Endothelial cell of umbilical vein (primary cell): ENCODE measurements at regions not wholly inside any gene's neighbourhood (a gene's known extent, or its start where the extent isn't known, plus 50 kb on each side); places are given as distances from the start of the nearest gene placed in this dataset.

Source experiments
- BruUV-seq: library from RNA; stranded (reverse); fragments of 400-500 nt; replicated peaks from 2 replicates; lab custom pipeline; 2021; lab: Mats Ljungman, UMichigan
- CTCF ChIA-PET: fragments of 300-600, 350-600 bp; sonication (Branson Sonifier 250); formaldehyde crosslinking; loops from one replicate; lab custom pipeline; 2021; ENCODE audit warnings: antibody characterized with exemption, inconsistent platforms; lab: Charles Lee
- POLR2A ChIA-PET: fragments of 300-600, 350-600 bp; sonication (Branson Sonifier 250); formaldehyde crosslinking; loops from one replicate; lab custom pipeline; 2021; ENCODE audit warnings: antibody characterized with exemption, inconsistent platforms; lab: Charles Lee
- DNase-seq: peaks from one replicate; pipeline ENCODE4 v3.0.0-alpha.2; 2011; ENCODE audit warnings: low read depth, low spot score
- FAIRE-seq: peaks from 2 replicates; lab custom pipeline; 2011; peaks lifted over from hg19 to GRCh38; lab: Jason Lieb, UNC
- H2AFZ ChIP-seq: 2 replicates; pipeline ENCODE4 v1.6.0; 2012; ENCODE audit warnings: low read depth, low read length, control low read depth, inconsistent platforms
- H3K27ac ChIP-seq: 2 replicates; pipeline ENCODE4 v1.5.1; 2011; ENCODE audit warnings: low read depth, mild to moderate bottlenecking, control low read depth, low read length, moderate library complexity; ENCODE audit not compliant: insufficient read depth
- H3K27me3 ChIP-seq, 2 experiments: 2 replicates each; pipeline versions ENCODE4 v1.6.0 to v1.6.1; 2011; ENCODE audit warnings: low read length in 2 of 2, mixed read lengths in 1 of 2; ENCODE audit not compliant: control insufficient read depth in 2 of 2, insufficient read depth in 2 of 2
- H3K36me3 ChIP-seq, 2 experiments: 2 replicates in 1 of 2; 3 replicates in 1 of 2; pipeline ENCODE4 v1.5.1; 2011; ENCODE audit warnings: low read length in 2 of 2, mild to moderate bottlenecking in 1 of 2, moderate library complexity in 1 of 2; ENCODE audit not compliant: control insufficient read depth in 2 of 2, insufficient read depth in 2 of 2; ENCODE audit errors: extremely low read depth in 1 of 2
- H3K4me1 ChIP-seq: 3 replicates; pipeline ENCODE4 v1.5.1; 2011; ENCODE audit warnings: mild to moderate bottlenecking, low read length; ENCODE audit not compliant: control insufficient read depth, insufficient read depth; ENCODE audit errors: extremely low read depth
- H3K4me2 ChIP-seq: 2 replicates; pipeline ENCODE4 v1.6.1; 2011; ENCODE audit warnings: low read length, control low read depth, mixed read lengths; ENCODE audit not compliant: insufficient read depth
- H3K4me3 ChIP-seq, 3 experiments: fragments of 200-600 bp in 1 of 3; sonication (generic), shearing (Covaris generic) in 1 of 3; replicated peaks in 1 of 3; 2 replicates each; pipeline ENCODE4 v1.5.1; 2011 to 2016; ENCODE audit warnings: control low read depth in 3 of 3, low read length in 3 of 3, mild to moderate bottlenecking in 2 of 3, inconsistent platforms in 1 of 3, low read depth in 1 of 3, moderate library complexity in 1 of 3; ENCODE audit not compliant: insufficient read depth in 1 of 3
- H3K79me2 ChIP-seq: 2 replicates; pipeline ENCODE4 v1.6.0; 2012; ENCODE audit warnings: low read length, inconsistent platforms; ENCODE audit not compliant: control insufficient read depth, insufficient read depth
- H3K9ac ChIP-seq: replicated peaks from 2 replicates; pipeline ENCODE3; 2011; ENCODE audit warnings: low read length, control low read depth; ENCODE audit not compliant: insufficient read depth; ENCODE audit errors: extremely low read depth
- H3K9me1 ChIP-seq: replicated peaks from 3 replicates; pipeline ENCODE4 v1.6.0; 2011; ENCODE audit warnings: mild to moderate bottlenecking, low read length; ENCODE audit not compliant: control insufficient read depth, insufficient read depth; ENCODE audit errors: extremely low read depth
- H3K9me3 ChIP-seq: replicated peaks from 2 replicates; pipeline ENCODE4 v1.5.1; 2012; ENCODE audit warnings: low read length, inconsistent platforms; ENCODE audit not compliant: control insufficient read depth, insufficient read depth
- H4K20me1 ChIP-seq: replicated peaks from 2 replicates; pipeline ENCODE3; 2011; ENCODE audit warnings: mild to moderate bottlenecking, low read length; ENCODE audit not compliant: control insufficient read depth, insufficient read depth; ENCODE audit errors: extremely low read depth
- EZH2 ChIP-seq: IDR thresholded peaks from 2 replicates; pipeline ENCODE4 v1.6.1; 2012; ENCODE audit warnings: borderline replicate concordance, low read depth, mild to moderate bottlenecking, moderate library complexity, low read length, inconsistent platforms; ENCODE audit not compliant: severe bottlenecking
- FOS ChIP-seq: IDR thresholded peaks from 2 replicates; pipeline ENCODE4 v1.6.1; 2011; ENCODE audit warnings: mild to moderate bottlenecking, low read length, moderate library complexity, borderline replicate concordance; ENCODE audit not compliant: insufficient read depth
- GATA2 ChIP-seq: IDR thresholded peaks from 2 replicates; pipeline ENCODE4 v1.7.0; 2011; ENCODE audit warnings: low read depth, mild to moderate bottlenecking, moderate library complexity, mixed read lengths, low read length; ENCODE audit not compliant: insufficient read length, insufficient read depth
- JUN ChIP-seq: IDR thresholded peaks from 2 replicates; pipeline ENCODE4 v1.6.1; 2011; ENCODE audit warnings: borderline replicate concordance, low read depth; ENCODE audit not compliant: insufficient read length, insufficient read depth
- MYC ChIP-seq: IDR thresholded peaks from one replicate; pipeline ENCODE4 v1.6.1; 2011; ENCODE audit warnings: mild to moderate bottlenecking, low read depth, low read length
- POLR2A ChIP-seq: IDR thresholded peaks from 2 replicates; pipeline ENCODE4 v1.6.1; 2012; ENCODE audit warnings: low read depth, mild to moderate bottlenecking, control low read depth, low read length
- POLR2AphosphoS5 ChIP-seq: IDR thresholded peaks from 2 replicates; pipeline ENCODE4 v1.6.1; 2012; ENCODE audit warnings: low read depth, mild to moderate bottlenecking, control low read depth, low read length, moderate library complexity; ENCODE audit not compliant: insufficient read depth
- dilution Hi-C: fragments of 300-500 bp; cut with MboI; formaldehyde crosslinking; loops from one replicate; pipeline ENCODE4 v1.15.0; 2019; ENCODE audit warnings: low sequenced_read_pairs; ENCODE audit not compliant: extremely low pct_ligation_motif_present
- intact Hi-C: fragments of 100-400 bp; cut with micrococcal nuclease; formaldehyde crosslinking; loops from one replicate; pipeline ENCODE4 v1.10.0; 2022
- TF ChIP-seq, protein P1 (sequence below), 2 donors: IDR thresholded peaks; 1 replicate in 1 of 2; 2 replicates in 1 of 2; pipeline ENCODE4 v1.5.1; 2011; ENCODE audit warnings: low read length in 2 of 2, mild to moderate bottlenecking in 2 of 2, moderate library complexity in 2 of 2, control low read depth in 1 of 2, inconsistent platforms in 1 of 2, low read depth in 1 of 2; ENCODE audit not compliant: insufficient read depth in 1 of 2; ENCODE audit errors: extremely low read depth in 1 of 2
- TF ChIP-seq, protein P2 (sequence below): IDR thresholded peaks from 2 replicates; pipeline ENCODE4 v1.6.1; 2011; ENCODE audit not compliant: insufficient read depth, insufficient read length

DNA sequence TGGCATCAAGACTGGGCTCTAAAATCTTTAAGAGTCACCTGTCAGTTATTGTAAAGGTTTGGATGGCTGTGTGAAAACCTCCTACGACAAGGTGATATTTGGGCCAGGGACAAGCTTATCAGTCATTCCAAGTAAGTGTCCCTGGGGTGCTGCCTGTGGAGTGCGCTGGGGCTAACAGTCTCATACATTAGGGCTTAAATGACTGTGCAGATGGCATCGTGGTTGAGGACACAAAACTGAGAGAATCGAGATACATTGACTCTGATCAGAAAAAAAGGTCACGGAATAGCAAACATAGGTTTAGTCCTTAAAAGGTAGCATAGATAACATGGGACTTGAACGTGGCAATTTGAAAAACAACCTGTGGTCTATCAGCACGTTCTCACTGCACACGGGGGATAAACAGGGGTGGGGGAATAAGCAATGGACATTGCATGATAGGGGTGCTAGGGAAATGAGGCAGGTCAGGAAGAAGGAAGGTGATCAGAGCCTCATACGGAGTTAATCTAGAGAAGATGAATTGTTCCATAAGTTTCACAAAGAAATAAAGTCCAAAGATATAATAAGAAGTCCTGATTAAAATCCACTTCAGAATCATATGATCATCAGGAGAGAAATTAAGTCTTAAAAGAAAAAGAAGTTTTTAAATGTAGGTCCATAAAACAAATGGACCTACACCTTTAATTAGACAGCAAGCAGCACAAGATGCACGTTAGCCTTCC is 100.3 kb downstream of the DAD1 start:
- POLR2A ChIA-PET = no interaction called here
- BruUV-seq = no TSS peak
- H3K27ac ChIP-seq = no peak overlapping the region

More for the DNA sequence above, 100.3 kb downstream of the DAD1 start:
- intact Hi-C loops (no loop called here), dilution Hi-C loops (no loop called here)
- no peak overlapping the region for H2AFZ ChIP-seq
- DNase-seq (no peak), FAIRE-seq (no peak)
- H3K36me3 ChIP-seq = no peaks in the 10 kb centered on the region
- CTCF ChIA-PET = interaction anchor here (0.7 to 1.7 kb wide), 3 partner anchors 10 to 17 kb away, joined by 3 to 5 read pairs (median 4); no protein-coding TSS in a partner anchor
- no peaks in the 10 kb centered on the region for H3K4me1 ChIP-seq
- H3K9ac ChIP-seq = no peak overlapping the region
- H3K9me1 ChIP-seq = no peaks in the 10 kb centered on the region
- peaks cover 52 to 53% of the 10 kb centered on the region in 2 experiments for H3K27me3 ChIP-seq
- H4K20me1 ChIP-seq = no peaks in the 10 kb centered on the region
- H3K79me2 ChIP-seq = no peaks in the 10 kb centered on the region
- no peak overlapping the region for H3K4me2 ChIP-seq
- no peak overlapping the region for H3K4me3 ChIP-seq
- H3K9me3 ChIP-seq = no peaks in the 10 kb centered on the region
- TF ChIP-seq, protein P1, sequence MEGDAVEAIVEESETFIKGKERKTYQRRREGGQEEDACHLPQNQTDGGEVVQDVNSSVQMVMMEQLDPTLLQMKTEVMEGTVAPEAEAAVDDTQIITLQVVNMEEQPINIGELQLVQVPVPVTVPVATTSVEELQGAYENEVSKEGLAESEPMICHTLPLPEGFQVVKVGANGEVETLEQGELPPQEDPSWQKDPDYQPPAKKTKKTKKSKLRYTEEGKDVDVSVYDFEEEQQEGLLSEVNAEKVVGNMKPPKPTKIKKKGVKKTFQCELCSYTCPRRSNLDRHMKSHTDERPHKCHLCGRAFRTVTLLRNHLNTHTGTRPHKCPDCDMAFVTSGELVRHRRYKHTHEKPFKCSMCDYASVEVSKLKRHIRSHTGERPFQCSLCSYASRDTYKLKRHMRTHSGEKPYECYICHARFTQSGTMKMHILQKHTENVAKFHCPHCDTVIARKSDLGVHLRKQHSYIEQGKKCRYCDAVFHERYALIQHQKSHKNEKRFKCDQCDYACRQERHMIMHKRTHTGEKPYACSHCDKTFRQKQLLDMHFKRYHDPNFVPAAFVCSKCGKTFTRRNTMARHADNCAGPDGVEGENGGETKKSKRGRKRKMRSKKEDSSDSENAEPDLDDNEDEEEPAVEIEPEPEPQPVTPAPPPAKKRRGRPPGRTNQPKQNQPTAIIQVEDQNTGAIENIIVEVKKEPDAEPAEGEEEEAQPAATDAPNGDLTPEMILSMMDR (IDR thresholded peaks at IDR 0.05; ENCODE audit: extremely low read depth in 1 of 2, insufficient read depth in 1 of 2, low read depth in 1 of 2, low read length in 2 of 2) = no peak
- no peak for TF ChIP-seq EZH2
- no peak for TF ChIP-seq JUN
- TF ChIP-seq, protein P2, sequence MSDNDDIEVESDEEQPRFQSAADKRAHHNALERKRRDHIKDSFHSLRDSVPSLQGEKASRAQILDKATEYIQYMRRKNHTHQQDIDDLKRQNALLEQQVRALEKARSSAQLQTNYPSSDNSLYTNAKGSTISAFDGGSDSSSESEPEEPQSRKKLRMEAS = no peak
- TF ChIP-seq POLR2A = no peak
- no peak for TF ChIP-seq GATA2
- TF ChIP-seq POLR2AphosphoS5 = no peak
- TF ChIP-seq MYC = no peak
- no peak for TF ChIP-seq FOS
